WTC11 (cell line): ENCODE measurements at regions not wholly inside any gene's neighbourhood (a gene's known extent, or its start where the extent isn't known, plus 50 kb on each side); places are given as distances from the start of the nearest gene placed in this dataset.

Experiments
- CBFB ChIP-seq: sonication (generic); formaldehyde crosslinking; IDR thresholded peaks from 2 replicates; pipeline ENCODE4 v1.8.1; 2022; ENCODE audit warnings: mild to moderate bottlenecking, low read depth, missing genetic modification reagents
- ESRRA ChIP-seq: sonication (generic); formaldehyde crosslinking; IDR thresholded peaks from 2 replicates; pipeline ENCODE4 v1.8.1; 2022; ENCODE audit warnings: mild to moderate bottlenecking, missing genetic modification reagents, borderline replicate concordance
- JUN ChIP-seq: sonication (generic); formaldehyde crosslinking; IDR thresholded peaks from 2 replicates; pipeline ENCODE4 v1.8.0; 2023; ENCODE audit warnings: mild to moderate bottlenecking, missing genetic modification reagents
- NR3C1 ChIP-seq: sonication (generic); formaldehyde crosslinking; conservative IDR thresholded peaks from 2 replicates; pipeline ENCODE4 v1.8.1; 2023; ENCODE audit warnings: low read depth, mild to moderate bottlenecking, missing genetic modification reagents
- TCF7 ChIP-seq: sonication (generic); formaldehyde crosslinking; IDR thresholded peaks from 2 replicates; pipeline ENCODE4 v1.8.0; 2022; ENCODE audit warnings: mild to moderate bottlenecking, low read depth, missing genetic modification reagents, moderate library complexity
- TEAD1 ChIP-seq: sonication (generic); formaldehyde crosslinking; IDR thresholded peaks from 2 replicates; pipeline ENCODE4 v1.8.0; 2022; ENCODE audit warnings: mild to moderate bottlenecking, missing genetic modification reagents
- TEAD4 ChIP-seq: sonication (generic); formaldehyde crosslinking; IDR thresholded peaks from 2 replicates; pipeline ENCODE4 v1.8.0; 2022; ENCODE audit warnings: mild to moderate bottlenecking, missing genetic modification reagents
- TF ChIP-seq, protein P1 (sequence below): fragments of 200-600 bp; IDR thresholded peaks from 2 replicates; pipeline ENCODE4 v1.8.0; 2022; ENCODE audit warnings: antibody characterized with exemption
- TF ChIP-seq, protein P2 (sequence below): sonication (generic); formaldehyde crosslinking; IDR thresholded peaks from 2 replicates; pipeline ENCODE4 v1.8.1; 2023; ENCODE audit warnings: mild to moderate bottlenecking, missing genetic modification reagents
- TF ChIP-seq, protein P3 (sequence below): sonication (generic); formaldehyde crosslinking; IDR thresholded peaks from 2 replicates; pipeline ENCODE4 v1.8.1; 2022; ENCODE audit warnings: mild to moderate bottlenecking, missing genetic modification reagents, moderate library complexity, borderline replicate concordance
- TF ChIP-seq, protein P4 (sequence below): sonication (generic); formaldehyde crosslinking; conservative IDR thresholded peaks from 2 replicates; pipeline ENCODE4 v1.8.1; 2023; ENCODE audit warnings: mild to moderate bottlenecking, low read depth, missing genetic modification reagents, moderate library complexity

DNA sequence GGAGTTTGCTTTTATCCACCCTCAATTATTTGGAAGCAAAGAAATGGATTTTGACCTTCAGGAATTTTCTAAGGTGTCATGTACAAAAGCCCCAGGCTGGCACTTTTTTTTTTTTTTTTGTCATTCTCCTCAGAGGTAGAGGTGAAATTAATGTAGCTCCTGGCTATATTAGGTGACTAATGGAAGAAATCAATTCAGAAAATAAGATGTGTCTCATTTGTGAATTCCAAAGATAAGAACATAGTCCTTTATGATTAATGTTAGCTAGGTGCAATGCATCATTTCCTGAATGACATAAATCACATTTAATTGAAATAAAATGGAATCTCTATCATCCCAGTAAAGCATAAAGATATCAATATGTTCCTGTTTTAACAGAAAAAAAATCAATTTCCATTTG is 477.6 kb downstream of the FBXO15 start:
- TF ChIP-seq, protein P1, sequence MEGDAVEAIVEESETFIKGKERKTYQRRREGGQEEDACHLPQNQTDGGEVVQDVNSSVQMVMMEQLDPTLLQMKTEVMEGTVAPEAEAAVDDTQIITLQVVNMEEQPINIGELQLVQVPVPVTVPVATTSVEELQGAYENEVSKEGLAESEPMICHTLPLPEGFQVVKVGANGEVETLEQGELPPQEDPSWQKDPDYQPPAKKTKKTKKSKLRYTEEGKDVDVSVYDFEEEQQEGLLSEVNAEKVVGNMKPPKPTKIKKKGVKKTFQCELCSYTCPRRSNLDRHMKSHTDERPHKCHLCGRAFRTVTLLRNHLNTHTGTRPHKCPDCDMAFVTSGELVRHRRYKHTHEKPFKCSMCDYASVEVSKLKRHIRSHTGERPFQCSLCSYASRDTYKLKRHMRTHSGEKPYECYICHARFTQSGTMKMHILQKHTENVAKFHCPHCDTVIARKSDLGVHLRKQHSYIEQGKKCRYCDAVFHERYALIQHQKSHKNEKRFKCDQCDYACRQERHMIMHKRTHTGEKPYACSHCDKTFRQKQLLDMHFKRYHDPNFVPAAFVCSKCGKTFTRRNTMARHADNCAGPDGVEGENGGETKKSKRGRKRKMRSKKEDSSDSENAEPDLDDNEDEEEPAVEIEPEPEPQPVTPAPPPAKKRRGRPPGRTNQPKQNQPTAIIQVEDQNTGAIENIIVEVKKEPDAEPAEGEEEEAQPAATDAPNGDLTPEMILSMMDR: no peak
- TF ChIP-seq JUN (no peak), CBFB (CRISPR knock-in tag) (no peak), TEAD1 (CRISPR knock-in tag) (no peak), TEAD4 (CRISPR knock-in tag) (no peak), ESRRA (no peak), NR3C1 (CRISPR knock-in tag) (no peak), TCF7 (CRISPR knock-in tag) (no peak)
- TF ChIP-seq, protein P2, sequence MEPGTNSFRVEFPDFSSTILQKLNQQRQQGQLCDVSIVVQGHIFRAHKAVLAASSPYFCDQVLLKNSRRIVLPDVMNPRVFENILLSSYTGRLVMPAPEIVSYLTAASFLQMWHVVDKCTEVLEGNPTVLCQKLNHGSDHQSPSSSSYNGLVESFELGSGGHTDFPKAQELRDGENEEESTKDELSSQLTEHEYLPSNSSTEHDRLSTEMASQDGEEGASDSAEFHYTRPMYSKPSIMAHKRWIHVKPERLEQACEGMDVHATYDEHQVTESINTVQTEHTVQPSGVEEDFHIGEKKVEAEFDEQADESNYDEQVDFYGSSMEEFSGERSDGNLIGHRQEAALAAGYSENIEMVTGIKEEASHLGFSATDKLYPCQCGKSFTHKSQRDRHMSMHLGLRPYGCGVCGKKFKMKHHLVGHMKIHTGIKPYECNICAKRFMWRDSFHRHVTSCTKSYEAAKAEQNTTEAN: no peak
- TF ChIP-seq, protein P3, sequence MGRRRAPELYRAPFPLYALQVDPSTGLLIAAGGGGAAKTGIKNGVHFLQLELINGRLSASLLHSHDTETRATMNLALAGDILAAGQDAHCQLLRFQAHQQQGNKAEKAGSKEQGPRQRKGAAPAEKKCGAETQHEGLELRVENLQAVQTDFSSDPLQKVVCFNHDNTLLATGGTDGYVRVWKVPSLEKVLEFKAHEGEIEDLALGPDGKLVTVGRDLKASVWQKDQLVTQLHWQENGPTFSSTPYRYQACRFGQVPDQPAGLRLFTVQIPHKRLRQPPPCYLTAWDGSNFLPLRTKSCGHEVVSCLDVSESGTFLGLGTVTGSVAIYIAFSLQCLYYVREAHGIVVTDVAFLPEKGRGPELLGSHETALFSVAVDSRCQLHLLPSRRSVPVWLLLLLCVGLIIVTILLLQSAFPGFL (CRISPR knock-in tag): no peak
- TF ChIP-seq, protein P4, sequence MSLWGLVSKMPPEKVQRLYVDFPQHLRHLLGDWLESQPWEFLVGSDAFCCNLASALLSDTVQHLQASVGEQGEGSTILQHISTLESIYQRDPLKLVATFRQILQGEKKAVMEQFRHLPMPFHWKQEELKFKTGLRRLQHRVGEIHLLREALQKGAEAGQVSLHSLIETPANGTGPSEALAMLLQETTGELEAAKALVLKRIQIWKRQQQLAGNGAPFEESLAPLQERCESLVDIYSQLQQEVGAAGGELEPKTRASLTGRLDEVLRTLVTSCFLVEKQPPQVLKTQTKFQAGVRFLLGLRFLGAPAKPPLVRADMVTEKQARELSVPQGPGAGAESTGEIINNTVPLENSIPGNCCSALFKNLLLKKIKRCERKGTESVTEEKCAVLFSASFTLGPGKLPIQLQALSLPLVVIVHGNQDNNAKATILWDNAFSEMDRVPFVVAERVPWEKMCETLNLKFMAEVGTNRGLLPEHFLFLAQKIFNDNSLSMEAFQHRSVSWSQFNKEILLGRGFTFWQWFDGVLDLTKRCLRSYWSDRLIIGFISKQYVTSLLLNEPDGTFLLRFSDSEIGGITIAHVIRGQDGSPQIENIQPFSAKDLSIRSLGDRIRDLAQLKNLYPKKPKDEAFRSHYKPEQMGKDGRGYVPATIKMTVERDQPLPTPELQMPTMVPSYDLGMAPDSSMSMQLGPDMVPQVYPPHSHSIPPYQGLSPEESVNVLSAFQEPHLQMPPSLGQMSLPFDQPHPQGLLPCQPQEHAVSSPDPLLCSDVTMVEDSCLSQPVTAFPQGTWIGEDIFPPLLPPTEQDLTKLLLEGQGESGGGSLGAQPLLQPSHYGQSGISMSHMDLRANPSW: no peak
